ENCODE measurements at regions not wholly inside any gene's neighbourhood (a gene's known extent, or its start where the extent isn't known, plus 50 kb on each side); places are given as distances from the start of the nearest gene placed in this dataset.
"Not testable (repeated sequence)": the region's sequence is repeated elsewhere in the genome, so short reads cannot be mapped to it uniquely, and the experiment has no call there.

- DNase-seq (ENCODE audit: low spot score), result no peak
These were observed 155.4 kb upstream of the MARCKS start for GRCh38 chr6:113701552-113702254.

GRCh38 chr6:113707194-113707593 lies 150.0 kb upstream of the MARCKS start:
- no peak for DNase-seq (ENCODE audit: low spot score)

GRCh38 chr6:113709936-113710509 lies 147.1 kb upstream of the MARCKS start:
- DNase-seq (ENCODE audit: low spot score), result no peak

- DNase-seq (ENCODE audit: low spot score), result no peak
These were observed 143.5 kb upstream of the MARCKS start for GRCh38 chr6:113713665-113714064.

GRCh38 chr6:113718588-113718987 lies 138.6 kb upstream of the MARCKS start:
- DNase-seq (ENCODE audit: low spot score), result no peak

- no peak for DNase-seq (ENCODE audit: low spot score)
These were observed 138.1 kb upstream of the MARCKS start for GRCh38 chr6:113719064-113719463.

- DNase-seq (ENCODE audit: low spot score), result no peak
These were observed 137.6 kb upstream of the MARCKS start for GRCh38 chr6:113719545-113719944.

- DNase-seq (ENCODE audit: low spot score), result no peak
These were observed 134.0 kb upstream of the MARCKS start for GRCh38 chr6:113723182-113723581.

- DNase-seq (ENCODE audit: low spot score), result not testable (repeated sequence)
These were observed 132.2 kb upstream of the MARCKS start for GRCh38 chr6:113724927-113725326.

- DNase-seq (ENCODE audit: low spot score), result no peak
These were observed 125.6 kb upstream of the MARCKS start for GRCh38 chr6:113731541-113731940.

GRCh38 chr6:113732384-113732966 lies 124.7 kb upstream of the MARCKS start:
- DNase-seq (ENCODE audit: low spot score), result no peak

GRCh38 chr6:113733381-113733780 lies 123.8 kb upstream of the MARCKS start:
- DNase-seq (ENCODE audit: low spot score), result no peak

GRCh38 chr6:113734982-113735381 lies 122.2 kb upstream of the MARCKS start:
- DNase-seq (ENCODE audit: low spot score), result no peak

GRCh38 chr6:113735491-113735890 lies 121.7 kb upstream of the MARCKS start:
- no peak for DNase-seq (ENCODE audit: low spot score)

- DNase-seq (ENCODE audit: low spot score), result no peak
These were observed 120.2 kb upstream of the MARCKS start for GRCh38 chr6:113736978-113737377.

- DNase-seq (ENCODE audit: low spot score), result no peak
These were observed 118.0 kb upstream of the MARCKS start for GRCh38 chr6:113739041-113739655.

- DNase-seq (ENCODE audit: low spot score), result no peak
These were observed 115.5 kb upstream of the MARCKS start for GRCh38 chr6:113741651-113742050.

- no peak for DNase-seq (ENCODE audit: low spot score)
These were observed 114.8 kb upstream of the MARCKS start for GRCh38 chr6:113742342-113742741.

GRCh38 chr6:113744861-113745260 lies 112.3 kb upstream of the MARCKS start:
- no peak for DNase-seq (ENCODE audit: low spot score)

- DNase-seq (ENCODE audit: low spot score), result no peak
These were observed 106.8 kb upstream of the MARCKS start for GRCh38 chr6:113750151-113750855.

- DNase-seq (ENCODE audit: low spot score), result no peak
These were observed 102.9 kb upstream of the MARCKS start for GRCh38 chr6:113754291-113754690.

- DNase-seq (ENCODE audit: low spot score), result no peak
These were observed 101.5 kb upstream of the MARCKS start for GRCh38 chr6:113755449-113756289.
